Putamen (tissue), 1 donor: ENCODE measurements at regions not wholly inside any gene's neighbourhood (a gene's known extent, or its start where the extent isn't known, plus 50 kb on each side); places are given as distances from the start of the nearest gene placed in this dataset.

Experiments used
- DNase-seq: peaks from one replicate; pipeline ENCODE4 v3.0.0-alpha.2; 2016; ENCODE audit warnings: low spot score

- DNase-seq = no peak
These were observed 106.8 kb upstream of the SLC66A3 start for GRCh38 chr2:11048335-11049008.

GRCh38 chr2:11050565-11050964, 104.7 kb upstream of the SLC66A3 start:
- peak; percentile 86 for DNase-seq

- no peak for DNase-seq
These were observed 104.0 kb upstream of the SLC66A3 start for GRCh38 chr2:11051280-11051679.

- no peak for DNase-seq
These were observed 101.7 kb upstream of the SLC66A3 start for GRCh38 chr2:11053546-11053945.

- no peak for DNase-seq
These were observed 100.2 kb upstream of the SLC66A3 start for GRCh38 chr2:11054783-11055678.

GRCh38 chr2:11055679-11056215, 99.5 kb upstream of the SLC66A3 start:
- DNase-seq = no peak

GRCh38 chr2:11056614-11057013, 98.7 kb upstream of the SLC66A3 start:
- DNase-seq = no peak

GRCh38 chr2:11057031-11057430, 98.2 kb upstream of the SLC66A3 start:
- DNase-seq = no peak

- no peak for DNase-seq
These were observed 97.1 kb upstream of the SLC66A3 start for GRCh38 chr2:11058129-11058528.

GRCh38 chr2:11060376-11061169, 94.7 kb upstream of the SLC66A3 start:
- DNase-seq = no peak

- no peak for DNase-seq
These were observed 89.3 kb upstream of the SLC66A3 start for GRCh38 chr2:11065833-11066485.

- DNase-seq = no peak
These were observed 87.8 kb upstream of the SLC66A3 start for GRCh38 chr2:11067221-11068078.

GRCh38 chr2:11068079-11068741, 87.1 kb upstream of the SLC66A3 start:
- DNase-seq = no peak

GRCh38 chr2:11068856-11069526, 86.3 kb upstream of the SLC66A3 start:
- DNase-seq = no peak

GRCh38 chr2:11069566-11070185, 85.6 kb upstream of the SLC66A3 start:
- DNase-seq = no peak

GRCh38 chr2:11071211-11071610, 84.1 kb upstream of the SLC66A3 start:
- DNase-seq = no peak

- DNase-seq = no peak
These were observed 83.3 kb upstream of the SLC66A3 start for GRCh38 chr2:11071939-11072338.

- DNase-seq = no peak
These were observed 82.7 kb upstream of the SLC66A3 start for GRCh38 chr2:11072550-11072949.

GRCh38 chr2:11073251-11073650, 82.0 kb upstream of the SLC66A3 start:
- no peak for DNase-seq
